22Rv1 (cell line): ENCODE measurements at regions not wholly inside any gene's neighbourhood (a gene's known extent, or its start where the extent isn't known, plus 50 kb on each side); places are given as distances from the start of the nearest gene placed in this dataset.

Experiments used
- ZFX ChIP-seq: fragments of 450-650 bp; IDR thresholded peaks from 2 replicates; pipeline ENCODE4 v1.6.1; 2017; ENCODE audit warnings: antibody characterized with exemption, borderline replicate concordance
- TF ChIP-seq, protein P1 (sequence below): fragments of 450-650 bp; IDR thresholded peaks from 2 replicates; pipeline ENCODE4 v1.5.1; 2017; ENCODE audit warnings: mild to moderate bottlenecking

DNA sequence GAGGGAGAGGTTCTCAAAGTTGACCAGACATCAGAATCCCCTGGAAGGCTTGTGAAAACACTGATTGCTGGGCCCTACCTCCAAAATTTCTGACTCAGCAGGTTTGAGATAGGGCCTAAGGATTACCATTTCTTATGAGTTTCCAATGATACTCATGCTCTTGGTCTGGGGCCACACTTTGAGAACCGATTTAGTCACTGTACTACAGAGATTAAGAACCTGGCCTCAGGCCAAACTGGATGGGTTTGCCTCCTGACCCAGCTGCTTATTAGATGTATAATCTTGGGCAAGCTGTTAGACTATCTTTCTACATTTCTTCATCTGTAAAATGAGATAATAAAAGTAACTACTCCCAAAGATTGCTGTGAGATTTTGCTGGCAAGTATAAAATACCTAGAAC is 77.1 kb upstream of the SCIN start:
- TF ChIP-seq, protein P1, sequence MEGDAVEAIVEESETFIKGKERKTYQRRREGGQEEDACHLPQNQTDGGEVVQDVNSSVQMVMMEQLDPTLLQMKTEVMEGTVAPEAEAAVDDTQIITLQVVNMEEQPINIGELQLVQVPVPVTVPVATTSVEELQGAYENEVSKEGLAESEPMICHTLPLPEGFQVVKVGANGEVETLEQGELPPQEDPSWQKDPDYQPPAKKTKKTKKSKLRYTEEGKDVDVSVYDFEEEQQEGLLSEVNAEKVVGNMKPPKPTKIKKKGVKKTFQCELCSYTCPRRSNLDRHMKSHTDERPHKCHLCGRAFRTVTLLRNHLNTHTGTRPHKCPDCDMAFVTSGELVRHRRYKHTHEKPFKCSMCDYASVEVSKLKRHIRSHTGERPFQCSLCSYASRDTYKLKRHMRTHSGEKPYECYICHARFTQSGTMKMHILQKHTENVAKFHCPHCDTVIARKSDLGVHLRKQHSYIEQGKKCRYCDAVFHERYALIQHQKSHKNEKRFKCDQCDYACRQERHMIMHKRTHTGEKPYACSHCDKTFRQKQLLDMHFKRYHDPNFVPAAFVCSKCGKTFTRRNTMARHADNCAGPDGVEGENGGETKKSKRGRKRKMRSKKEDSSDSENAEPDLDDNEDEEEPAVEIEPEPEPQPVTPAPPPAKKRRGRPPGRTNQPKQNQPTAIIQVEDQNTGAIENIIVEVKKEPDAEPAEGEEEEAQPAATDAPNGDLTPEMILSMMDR: no peak
- TF ChIP-seq ZFX: no peak
